ENCODE measurements at regions not wholly inside any gene's neighbourhood (a gene's known extent, or its start where the extent isn't known, plus 50 kb on each side); places are given as distances from the start of the nearest gene placed in this dataset.

GRCh38 chr13:34352958-34353357 is 535.0 kb downstream of the RFC3 start:
- no peak overlapping the region for H3K4me3 ChIP-seq (ENCODE audit: low read depth in 1 of 2, low read length in 2 of 2)
- H3K27me3 ChIP-seq (ENCODE audit: control insufficient read depth in 1 of 2, insufficient read depth in 2 of 2, low read length in 2 of 2) = no peaks in the 10 kb centered on the region
- no peak overlapping the region for H3K9ac ChIP-seq (ENCODE audit: low read depth in 1 of 2, low read length in 2 of 2)
- H3K9me3 ChIP-seq (ENCODE audit: control insufficient read depth in 1 of 2, low read length in 2 of 2) = no peaks in the 10 kb centered on the region
- no peaks in the 10 kb centered on the region for H3K36me3 ChIP-seq (ENCODE audit: control insufficient read depth in 1 of 2, insufficient read depth in 2 of 2, low read length in 2 of 2)
- no peak overlapping the region for H3K27ac ChIP-seq (ENCODE audit: low read depth, low read length)
- no peaks in the 10 kb centered on the region for H3K4me1 ChIP-seq (ENCODE audit: control insufficient read depth in 1 of 2, insufficient read depth in 2 of 2, low read length in 2 of 2)

GRCh38 chr13:34356686-34357434 is 538.9 kb downstream of the RFC3 start:
- Histone ChIP-seq H3K9ac (ENCODE audit: low read depth in 1 of 2, low read length in 2 of 2) (no peak overlapping the region), H3K36me3 (ENCODE audit: control insufficient read depth in 1 of 2, insufficient read depth in 2 of 2, low read length in 2 of 2) (no peaks in the 10 kb centered on the region), H3K27ac (ENCODE audit: low read depth, low read length) (no peak overlapping the region), H3K27me3 (ENCODE audit: control insufficient read depth in 1 of 2, insufficient read depth in 2 of 2, low read length in 2 of 2) (no peaks in the 10 kb centered on the region), H3K4me1 (ENCODE audit: control insufficient read depth in 1 of 2, insufficient read depth in 2 of 2, low read length in 2 of 2) (no peaks in the 10 kb centered on the region), H3K4me3 (ENCODE audit: low read depth in 1 of 2, low read length in 2 of 2) (no peak overlapping the region), H3K9me3 (ENCODE audit: control insufficient read depth in 1 of 2, low read length in 2 of 2) (no peaks in the 10 kb centered on the region)

- Histone ChIP-seq H3K36me3 (ENCODE audit: control insufficient read depth in 1 of 2, insufficient read depth in 2 of 2, low read length in 2 of 2) (no peaks in the 10 kb centered on the region), H3K4me1 (ENCODE audit: control insufficient read depth in 1 of 2, insufficient read depth in 2 of 2, low read length in 2 of 2) (no peaks in the 10 kb centered on the region), H3K27ac (ENCODE audit: low read depth, low read length) (no peak overlapping the region), H3K4me3 (ENCODE audit: low read depth in 1 of 2, low read length in 2 of 2) (no peak overlapping the region), H3K9ac (ENCODE audit: low read depth in 1 of 2, low read length in 2 of 2) (no peak overlapping the region), H3K9me3 (ENCODE audit: control insufficient read depth in 1 of 2, low read length in 2 of 2) (no peaks in the 10 kb centered on the region), H3K27me3 (ENCODE audit: control insufficient read depth in 1 of 2, insufficient read depth in 2 of 2, low read length in 2 of 2) (no peaks in the 10 kb centered on the region)
Measured at GRCh38 chr13:34357435-34358232, 539.7 kb downstream of the RFC3 start.

GRCh38 chr13:34358811-34359513 is 541.0 kb downstream of the RFC3 start:
- no peaks in the 10 kb centered on the region for H3K27me3 ChIP-seq (ENCODE audit: control insufficient read depth in 1 of 2, insufficient read depth in 2 of 2, low read length in 2 of 2)
- H3K9me3 ChIP-seq (ENCODE audit: control insufficient read depth in 1 of 2, low read length in 2 of 2) = no peaks in the 10 kb centered on the region
- no peaks in the 10 kb centered on the region for H3K36me3 ChIP-seq (ENCODE audit: control insufficient read depth in 1 of 2, insufficient read depth in 2 of 2, low read length in 2 of 2)
- no peak overlapping the region for H3K9ac ChIP-seq (ENCODE audit: low read depth in 1 of 2, low read length in 2 of 2)
- H3K27ac ChIP-seq (ENCODE audit: low read depth, low read length) = no peak overlapping the region
- no peaks in the 10 kb centered on the region for H3K4me1 ChIP-seq (ENCODE audit: control insufficient read depth in 1 of 2, insufficient read depth in 2 of 2, low read length in 2 of 2)
- no peak overlapping the region for H3K4me3 ChIP-seq (ENCODE audit: low read depth in 1 of 2, low read length in 2 of 2)

GRCh38 chr13:34360702-34361101 is 542.8 kb downstream of the RFC3 start:
- no peak overlapping the region for H3K4me3 ChIP-seq (ENCODE audit: low read depth in 1 of 2, low read length in 2 of 2)
- H3K4me1 ChIP-seq (ENCODE audit: control insufficient read depth in 1 of 2, insufficient read depth in 2 of 2, low read length in 2 of 2) = no peaks in the 10 kb centered on the region
- H3K27ac ChIP-seq (ENCODE audit: low read depth, low read length) = no peak overlapping the region
- no peak overlapping the region for H3K9ac ChIP-seq (ENCODE audit: low read depth in 1 of 2, low read length in 2 of 2)
- no peaks in the 10 kb centered on the region for H3K36me3 ChIP-seq (ENCODE audit: control insufficient read depth in 1 of 2, insufficient read depth in 2 of 2, low read length in 2 of 2)
- no peaks in the 10 kb centered on the region for H3K27me3 ChIP-seq (ENCODE audit: control insufficient read depth in 1 of 2, insufficient read depth in 2 of 2, low read length in 2 of 2)
- H3K9me3 ChIP-seq (ENCODE audit: control insufficient read depth in 1 of 2, low read length in 2 of 2) = no peaks in the 10 kb centered on the region

GRCh38 chr13:34361560-34361959 is 543.6 kb downstream of the RFC3 start:
- H3K4me1 ChIP-seq (ENCODE audit: control insufficient read depth in 1 of 2, insufficient read depth in 2 of 2, low read length in 2 of 2) = no peaks in the 10 kb centered on the region
- H3K9me3 ChIP-seq (ENCODE audit: control insufficient read depth in 1 of 2, low read length in 2 of 2) = no peaks in the 10 kb centered on the region
- H3K9ac ChIP-seq (ENCODE audit: low read depth in 1 of 2, low read length in 2 of 2) = no peak overlapping the region
- H3K36me3 ChIP-seq (ENCODE audit: control insufficient read depth in 1 of 2, insufficient read depth in 2 of 2, low read length in 2 of 2) = no peaks in the 10 kb centered on the region
- H3K4me3 ChIP-seq (ENCODE audit: low read depth in 1 of 2, low read length in 2 of 2) = no peak overlapping the region
- no peak overlapping the region for H3K27ac ChIP-seq (ENCODE audit: low read depth, low read length)
- H3K27me3 ChIP-seq (ENCODE audit: control insufficient read depth in 1 of 2, insufficient read depth in 2 of 2, low read length in 2 of 2) = no peaks in the 10 kb centered on the region

- no peak overlapping the region for H3K27ac ChIP-seq (ENCODE audit: low read depth, low read length)
- no peaks in the 10 kb centered on the region for H3K27me3 ChIP-seq (ENCODE audit: control insufficient read depth in 1 of 2, insufficient read depth in 2 of 2, low read length in 2 of 2)
- no peaks in the 10 kb centered on the region for H3K36me3 ChIP-seq (ENCODE audit: control insufficient read depth in 1 of 2, insufficient read depth in 2 of 2, low read length in 2 of 2)
- H3K4me1 ChIP-seq (ENCODE audit: control insufficient read depth in 1 of 2, insufficient read depth in 2 of 2, low read length in 2 of 2) = no peaks in the 10 kb centered on the region
- H3K9ac ChIP-seq (ENCODE audit: low read depth in 1 of 2, low read length in 2 of 2) = no peak overlapping the region
- H3K4me3 ChIP-seq (ENCODE audit: low read depth in 1 of 2, low read length in 2 of 2) = no peak overlapping the region
- H3K9me3 ChIP-seq (ENCODE audit: control insufficient read depth in 1 of 2, low read length in 2 of 2) = no peaks in the 10 kb centered on the region
Measured at GRCh38 chr13:34363266-34363665, 545.3 kb downstream of the RFC3 start.

GRCh38 chr13:34364633-34365032 is 546.7 kb downstream of the RFC3 start:
- Histone ChIP-seq H3K4me1 (ENCODE audit: control insufficient read depth in 1 of 2, insufficient read depth in 2 of 2, low read length in 2 of 2) (no peaks in the 10 kb centered on the region), H3K9me3 (ENCODE audit: control insufficient read depth in 1 of 2, low read length in 2 of 2) (no peaks in the 10 kb centered on the region), H3K4me3 (ENCODE audit: low read depth in 1 of 2, low read length in 2 of 2) (no peak overlapping the region), H3K36me3 (ENCODE audit: control insufficient read depth in 1 of 2, insufficient read depth in 2 of 2, low read length in 2 of 2) (no peaks in the 10 kb centered on the region), H3K27me3 (ENCODE audit: control insufficient read depth in 1 of 2, insufficient read depth in 2 of 2, low read length in 2 of 2) (no peaks in the 10 kb centered on the region), H3K9ac (ENCODE audit: low read depth in 1 of 2, low read length in 2 of 2) (no peak overlapping the region), H3K27ac (ENCODE audit: low read depth, low read length) (no peak overlapping the region)

GRCh38 chr13:34369931-34370330 is 552.0 kb downstream of the RFC3 start:
- Histone ChIP-seq H3K9ac (ENCODE audit: low read depth in 1 of 2, low read length in 2 of 2) (no peak overlapping the region), H3K9me3 (ENCODE audit: control insufficient read depth in 1 of 2, low read length in 2 of 2) (no peaks in the 10 kb centered on the region), H3K4me1 (ENCODE audit: control insufficient read depth in 1 of 2, insufficient read depth in 2 of 2, low read length in 2 of 2) (no peaks in the 10 kb centered on the region), H3K27ac (ENCODE audit: low read depth, low read length) (no peak overlapping the region), H3K36me3 (ENCODE audit: control insufficient read depth in 1 of 2, insufficient read depth in 2 of 2, low read length in 2 of 2) (no peaks in the 10 kb centered on the region), H3K4me3 (ENCODE audit: low read depth in 1 of 2, low read length in 2 of 2) (no peak overlapping the region), H3K27me3 (ENCODE audit: control insufficient read depth in 1 of 2, insufficient read depth in 2 of 2, low read length in 2 of 2) (no peaks in the 10 kb centered on the region)

- H3K27ac ChIP-seq (ENCODE audit: low read depth, low read length) = no peak overlapping the region
- no peaks in the 10 kb centered on the region for H3K4me1 ChIP-seq (ENCODE audit: control insufficient read depth in 1 of 2, insufficient read depth in 2 of 2, low read length in 2 of 2)
- no peaks in the 10 kb centered on the region for H3K9me3 ChIP-seq (ENCODE audit: control insufficient read depth in 1 of 2, low read length in 2 of 2)
- no peak overlapping the region for H3K4me3 ChIP-seq (ENCODE audit: low read depth in 1 of 2, low read length in 2 of 2)
- no peaks in the 10 kb centered on the region for H3K36me3 ChIP-seq (ENCODE audit: control insufficient read depth in 1 of 2, insufficient read depth in 2 of 2, low read length in 2 of 2)
- H3K9ac ChIP-seq (ENCODE audit: low read depth in 1 of 2, low read length in 2 of 2) = no peak overlapping the region
- H3K27me3 ChIP-seq (ENCODE audit: control insufficient read depth in 1 of 2, insufficient read depth in 2 of 2, low read length in 2 of 2) = no peaks in the 10 kb centered on the region
Measured at GRCh38 chr13:34371108-34371507, 553.2 kb downstream of the RFC3 start.

Data from duodenal mucosa (tissue), 2 donors.